PC-3 (cell line): ENCODE measurements at regions not wholly inside any gene's neighbourhood (a gene's known extent, or its start where the extent isn't known, plus 50 kb on each side); places are given as distances from the start of the nearest gene placed in this dataset.

ENCODE experiments used
- EZH2 ChIP-seq: fragments of 300-600 bp; sonication (generic); IDR thresholded peaks from one replicate; pipeline ENCODE4 v1.6.1; 2017; ENCODE audit warnings: antibody characterized with exemption, mild to moderate bottlenecking, low read length; ENCODE audit not compliant: unreplicated experiment
- TF ChIP-seq, protein P1 (sequence below): fragments of 300-600 bp; sonication (generic); conservative IDR thresholded peaks from 2 replicates; pipeline ENCODE4 v1.5.1; 2017; ENCODE audit warnings: antibody characterized with exemption, low read depth, mild to moderate bottlenecking, low read length

- TF ChIP-seq, protein P1, sequence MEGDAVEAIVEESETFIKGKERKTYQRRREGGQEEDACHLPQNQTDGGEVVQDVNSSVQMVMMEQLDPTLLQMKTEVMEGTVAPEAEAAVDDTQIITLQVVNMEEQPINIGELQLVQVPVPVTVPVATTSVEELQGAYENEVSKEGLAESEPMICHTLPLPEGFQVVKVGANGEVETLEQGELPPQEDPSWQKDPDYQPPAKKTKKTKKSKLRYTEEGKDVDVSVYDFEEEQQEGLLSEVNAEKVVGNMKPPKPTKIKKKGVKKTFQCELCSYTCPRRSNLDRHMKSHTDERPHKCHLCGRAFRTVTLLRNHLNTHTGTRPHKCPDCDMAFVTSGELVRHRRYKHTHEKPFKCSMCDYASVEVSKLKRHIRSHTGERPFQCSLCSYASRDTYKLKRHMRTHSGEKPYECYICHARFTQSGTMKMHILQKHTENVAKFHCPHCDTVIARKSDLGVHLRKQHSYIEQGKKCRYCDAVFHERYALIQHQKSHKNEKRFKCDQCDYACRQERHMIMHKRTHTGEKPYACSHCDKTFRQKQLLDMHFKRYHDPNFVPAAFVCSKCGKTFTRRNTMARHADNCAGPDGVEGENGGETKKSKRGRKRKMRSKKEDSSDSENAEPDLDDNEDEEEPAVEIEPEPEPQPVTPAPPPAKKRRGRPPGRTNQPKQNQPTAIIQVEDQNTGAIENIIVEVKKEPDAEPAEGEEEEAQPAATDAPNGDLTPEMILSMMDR, result no peak
- no peak for TF ChIP-seq EZH2
These were observed 110.9 kb upstream of the ROBO1 start for GRCh38 chr3:79878708-79879107.
